Dendritic cell treated with granulocyte-macrophage colony-stimulating factor and Interleukin-4, amounts not matched to agents 40 ng/mL and 50 ng/mL, for 4 days (primary cell): ENCODE measurements at regions not wholly inside any gene's neighbourhood (a gene's known extent, or its start where the extent isn't known, plus 50 kb on each side); places are given as distances from the start of the nearest gene placed in this dataset.

Source experiments
- H3K27ac Mint-ChIP-seq: one replicate; pipeline ENCODE4 v1.8.0; 2022; ENCODE audit warnings: mild to moderate bottlenecking, mixed read lengths
- H3K27me3 Mint-ChIP-seq: one replicate; pipeline ENCODE4 v1.8.0; 2022; ENCODE audit warnings: mild to moderate bottlenecking, mixed read lengths
- H3K36me3 Mint-ChIP-seq: one replicate; pipeline ENCODE4 v1.8.0; 2022; ENCODE audit warnings: low read depth, mixed read lengths
- H3K4me1 Mint-ChIP-seq: one replicate; pipeline ENCODE4 v1.8.0; 2022; ENCODE audit warnings: low read depth, mixed read lengths
- H3K4me3 Mint-ChIP-seq: one replicate; pipeline ENCODE4 v1.8.0; 2022; ENCODE audit warnings: mild to moderate bottlenecking, moderate library complexity, mixed read lengths
- H3K9me3 Mint-ChIP-seq: one replicate; pipeline ENCODE4 v1.8.0; 2022; ENCODE audit warnings: mixed read lengths
- intact Hi-C: fragments of 100-400 bp; cut with micrococcal nuclease; formaldehyde crosslinking; loops from one replicate; pipeline ENCODE4 v1.15.0; 2022

DNA sequence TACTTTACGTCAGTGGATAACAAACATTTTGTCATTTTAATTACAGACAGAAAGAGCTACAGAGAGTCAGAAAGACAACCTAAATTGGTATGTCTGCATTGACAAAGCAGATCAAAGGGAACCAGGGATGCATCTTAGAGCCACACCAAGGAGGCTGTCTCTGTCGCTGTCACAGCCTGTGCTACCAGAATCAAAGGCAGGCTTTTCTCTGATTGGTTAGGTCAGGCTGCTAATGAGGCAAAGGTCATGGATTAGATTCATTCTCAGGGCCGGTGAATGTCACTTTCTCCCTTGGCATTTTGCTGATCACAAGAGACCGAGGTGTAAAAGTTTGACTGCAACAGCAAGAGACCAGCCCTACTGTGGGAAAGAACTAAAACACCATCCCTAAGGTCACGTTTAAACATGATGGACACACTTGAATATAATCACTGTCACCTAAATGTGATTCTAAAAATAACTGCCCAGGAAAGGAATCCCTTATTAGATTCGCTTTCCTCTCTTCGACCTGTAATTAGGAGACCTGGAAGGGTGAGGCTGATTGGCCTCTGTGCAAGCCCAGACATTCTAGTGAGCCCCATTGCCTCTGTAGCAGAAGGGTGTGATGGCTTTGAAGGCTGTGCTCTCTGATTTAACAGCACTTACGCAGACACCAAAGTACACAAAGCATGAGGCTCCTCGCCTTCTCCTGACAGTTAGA lies 314.4 kb upstream of the NBEA start:
- Mint-ChIP-seq H3K4me3 (no peak overlapping the region), H3K4me1 (no peaks in the 10 kb centered on the region), H3K36me3 (no peaks in the 10 kb centered on the region), H3K9me3 (no peaks in the 10 kb centered on the region), H3K27me3 (no peaks in the 10 kb centered on the region), H3K27ac (no peak overlapping the region)
- intact Hi-C loops = no loop called here

DNA sequence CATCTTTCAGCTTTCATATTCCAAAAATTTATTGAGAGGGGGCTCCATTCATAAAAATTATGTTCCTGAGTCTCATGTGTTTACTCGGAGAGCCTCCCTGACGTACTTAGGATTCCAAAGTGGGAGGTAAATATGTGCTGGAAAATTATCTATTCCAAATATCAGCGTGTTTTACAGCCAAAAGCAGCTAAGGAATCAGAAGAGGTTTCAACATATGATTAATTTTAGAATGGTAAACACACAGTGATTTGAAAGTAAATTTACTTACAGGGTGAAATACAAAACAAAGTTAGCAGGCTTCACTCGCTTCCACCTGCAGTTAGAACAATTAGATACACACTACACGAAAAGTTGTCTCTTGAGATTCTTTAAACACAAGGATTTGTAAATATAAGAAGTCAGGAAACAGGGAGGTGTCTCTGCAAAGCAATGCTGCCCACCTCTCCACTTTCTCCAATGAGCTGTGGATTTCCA lies 313.8 kb upstream of the NBEA start:
- Mint-ChIP-seq H3K36me3 (no peaks in the 10 kb centered on the region), H3K27ac (no peak overlapping the region), H3K9me3 (no peaks in the 10 kb centered on the region), H3K27me3 (no peaks in the 10 kb centered on the region), H3K4me3 (no peak overlapping the region), H3K4me1 (no peaks in the 10 kb centered on the region)
- intact Hi-C loops = no loop called here

DNA sequence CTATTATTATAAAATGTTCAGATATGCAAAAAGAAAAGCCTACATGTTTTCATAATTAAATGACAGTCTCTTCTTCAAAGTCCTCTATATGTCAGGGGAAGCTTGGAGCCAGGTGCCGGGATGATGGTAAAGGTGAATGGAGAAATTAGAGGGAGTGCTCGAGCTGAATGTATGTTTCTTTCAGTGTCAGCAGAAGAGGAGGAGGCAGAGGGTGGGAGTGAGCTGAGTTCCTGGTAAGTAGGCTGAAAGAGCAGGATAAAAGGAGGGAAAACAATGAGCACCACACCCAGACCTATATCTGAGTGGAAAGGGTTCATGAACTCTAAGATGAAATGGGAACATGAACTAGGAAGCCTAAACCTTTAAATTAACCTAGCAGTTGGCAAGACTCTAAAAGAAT lies 307.6 kb upstream of the NBEA start:
- Mint-ChIP-seq H3K4me1 (no peaks in the 10 kb centered on the region), H3K36me3 (no peaks in the 10 kb centered on the region), H3K9me3 (peaks cover 19% of the 10 kb centered on the region), H3K4me3 (no peak overlapping the region), H3K27ac (no peak overlapping the region), H3K27me3 (no peaks in the 10 kb centered on the region)
- intact Hi-C loops = no loop called here

DNA sequence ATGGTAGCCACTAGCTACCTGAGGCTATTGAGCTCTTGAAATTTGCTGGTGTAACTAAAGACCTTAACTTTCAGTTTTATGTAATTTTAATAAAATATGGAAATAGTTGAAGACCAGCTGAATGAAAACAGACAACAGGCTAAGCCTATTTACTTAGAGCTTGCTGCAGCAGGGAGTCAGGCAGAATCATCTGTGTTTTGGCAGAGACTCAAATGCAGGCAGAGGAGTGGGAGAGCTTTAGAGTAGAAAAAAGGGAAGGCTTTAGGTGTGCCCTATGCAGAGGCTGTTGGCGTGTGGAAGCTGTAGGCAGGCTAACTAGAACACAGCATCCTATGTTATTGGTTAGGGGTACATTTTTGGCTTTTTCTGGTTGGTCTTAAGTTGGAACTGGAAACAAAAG lies 304.9 kb upstream of the NBEA start:
- Mint-ChIP-seq H3K4me1 (no peaks in the 10 kb centered on the region), H3K27ac (no peak overlapping the region), H3K9me3 (peaks cover 19% of the 10 kb centered on the region), H3K36me3 (no peaks in the 10 kb centered on the region), H3K4me3 (no peak overlapping the region), H3K27me3 (no peaks in the 10 kb centered on the region)
- intact Hi-C loops = no loop called here

DNA sequence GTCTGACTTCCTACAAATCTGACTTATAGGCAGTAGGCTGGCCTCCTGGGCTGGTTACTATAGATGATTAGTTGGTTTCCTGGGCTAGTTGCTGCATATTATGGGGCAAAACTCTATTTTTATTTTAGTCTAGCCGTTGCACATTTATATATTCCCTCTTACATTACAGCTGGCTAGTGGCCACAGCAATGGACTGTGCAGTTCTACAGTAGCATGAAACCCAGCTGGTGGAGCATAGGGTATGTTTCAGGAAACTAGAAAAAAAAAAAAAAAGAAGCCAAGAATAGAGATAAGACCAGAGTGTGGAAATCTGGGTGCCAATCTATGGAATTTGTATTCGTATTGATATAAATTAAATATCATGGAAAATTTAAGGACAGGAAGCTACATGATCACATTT lies 304.4 kb upstream of the NBEA start:
- Mint-ChIP-seq H3K27me3 (no peaks in the 10 kb centered on the region), H3K9me3 (peaks cover 19% of the 10 kb centered on the region), H3K27ac (no peak overlapping the region), H3K4me3 (no peak overlapping the region), H3K4me1 (no peaks in the 10 kb centered on the region), H3K36me3 (no peaks in the 10 kb centered on the region)
- intact Hi-C loops = no loop called here

DNA sequence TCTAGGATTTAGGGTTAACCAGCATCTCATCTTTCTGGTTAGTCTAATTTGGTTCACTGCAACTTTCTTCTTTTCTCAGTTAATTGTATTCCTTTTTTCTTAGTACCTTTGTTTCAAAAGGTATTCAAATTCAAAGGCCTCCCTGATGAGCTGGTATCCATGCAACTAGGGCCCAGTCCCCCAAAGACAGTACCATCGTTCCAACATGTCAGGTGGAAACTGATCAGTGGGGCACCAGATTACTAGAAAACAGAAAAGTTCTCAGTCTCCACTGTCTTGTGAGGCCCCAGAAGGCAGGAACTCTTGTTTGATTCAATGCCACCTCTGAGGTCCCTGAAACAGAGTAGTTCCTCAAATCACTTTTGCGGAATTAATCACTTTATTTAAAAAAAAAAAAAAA lies 303.2 kb upstream of the NBEA start:
- Mint-ChIP-seq H3K4me3 (no peak overlapping the region), H3K9me3 (peaks cover 19% of the 10 kb centered on the region), H3K4me1 (no peaks in the 10 kb centered on the region), H3K27me3 (no peaks in the 10 kb centered on the region), H3K36me3 (no peaks in the 10 kb centered on the region), H3K27ac (no peak overlapping the region)
- intact Hi-C loops = no loop called here

DNA sequence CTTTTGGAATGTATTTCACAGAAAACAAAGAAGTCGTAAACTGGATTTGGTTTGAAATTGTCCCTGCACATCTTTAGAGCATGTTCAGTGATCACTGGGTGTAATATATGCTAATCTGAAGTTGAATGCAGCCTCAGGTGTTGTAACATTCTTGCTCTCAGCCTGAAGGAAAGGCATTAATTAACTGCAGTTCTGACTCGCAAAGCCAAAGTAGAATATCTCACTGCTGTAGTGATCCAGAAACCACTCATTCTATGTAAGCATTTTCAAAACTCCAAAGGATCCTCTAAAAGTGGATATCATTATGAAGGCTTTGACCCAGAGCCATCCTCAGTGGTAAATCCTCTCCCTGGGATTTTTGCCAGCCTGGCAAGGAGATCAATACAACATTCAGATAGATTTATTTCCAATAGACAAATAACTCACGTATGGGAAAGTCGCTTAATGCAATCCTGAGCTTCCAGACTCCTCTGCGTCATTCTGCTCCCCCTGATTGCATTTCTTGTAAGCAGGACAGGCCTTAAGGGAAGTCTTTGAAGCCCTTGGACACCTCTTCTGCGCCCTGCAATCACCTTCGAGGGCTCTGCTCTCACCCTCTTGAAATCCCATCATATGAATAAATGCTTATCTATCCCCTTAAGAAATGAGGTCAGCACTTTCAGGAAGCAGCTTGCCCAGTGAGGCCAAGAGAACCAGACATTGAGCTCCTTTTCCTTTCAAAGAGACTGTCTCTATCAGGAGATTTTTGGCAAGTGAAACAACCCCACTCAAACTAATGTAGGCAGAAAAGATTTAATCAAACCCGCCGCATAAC lies 301.7 kb upstream of the NBEA start:
- Mint-ChIP-seq H3K36me3 (no peaks in the 10 kb centered on the region), H3K27me3 (no peaks in the 10 kb centered on the region), H3K4me1 (no peaks in the 10 kb centered on the region), H3K4me3 (no peak overlapping the region), H3K9me3 (peaks cover 23% of the 10 kb centered on the region), H3K27ac (no peak overlapping the region)
- intact Hi-C loops = no loop called here

DNA sequence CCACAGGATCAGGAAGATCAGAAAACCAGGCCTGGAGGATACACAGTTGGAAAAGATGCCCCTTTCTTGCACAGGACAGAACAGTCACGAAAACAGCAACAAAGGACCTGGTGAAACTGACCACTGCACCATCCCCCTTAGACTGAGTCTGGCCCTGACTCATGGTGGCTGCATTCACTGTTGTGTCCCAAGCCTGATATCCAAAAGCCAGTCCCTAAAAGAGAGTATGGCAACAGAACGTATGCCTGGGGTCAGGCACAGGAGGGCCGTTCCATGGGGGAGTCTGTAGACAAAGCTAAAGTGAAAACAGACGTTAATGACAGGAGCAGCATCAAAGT lies 301.1 kb upstream of the NBEA start:
- no peaks in the 10 kb centered on the region for H3K4me1 Mint-ChIP-seq
- H3K27ac Mint-ChIP-seq = no peak overlapping the region
- H3K4me3 Mint-ChIP-seq = no peak overlapping the region
- H3K27me3 Mint-ChIP-seq = no peaks in the 10 kb centered on the region
- peaks cover 29% of the 10 kb centered on the region for H3K9me3 Mint-ChIP-seq
- H3K36me3 Mint-ChIP-seq = no peaks in the 10 kb centered on the region
- intact Hi-C loops = no loop called here

DNA sequence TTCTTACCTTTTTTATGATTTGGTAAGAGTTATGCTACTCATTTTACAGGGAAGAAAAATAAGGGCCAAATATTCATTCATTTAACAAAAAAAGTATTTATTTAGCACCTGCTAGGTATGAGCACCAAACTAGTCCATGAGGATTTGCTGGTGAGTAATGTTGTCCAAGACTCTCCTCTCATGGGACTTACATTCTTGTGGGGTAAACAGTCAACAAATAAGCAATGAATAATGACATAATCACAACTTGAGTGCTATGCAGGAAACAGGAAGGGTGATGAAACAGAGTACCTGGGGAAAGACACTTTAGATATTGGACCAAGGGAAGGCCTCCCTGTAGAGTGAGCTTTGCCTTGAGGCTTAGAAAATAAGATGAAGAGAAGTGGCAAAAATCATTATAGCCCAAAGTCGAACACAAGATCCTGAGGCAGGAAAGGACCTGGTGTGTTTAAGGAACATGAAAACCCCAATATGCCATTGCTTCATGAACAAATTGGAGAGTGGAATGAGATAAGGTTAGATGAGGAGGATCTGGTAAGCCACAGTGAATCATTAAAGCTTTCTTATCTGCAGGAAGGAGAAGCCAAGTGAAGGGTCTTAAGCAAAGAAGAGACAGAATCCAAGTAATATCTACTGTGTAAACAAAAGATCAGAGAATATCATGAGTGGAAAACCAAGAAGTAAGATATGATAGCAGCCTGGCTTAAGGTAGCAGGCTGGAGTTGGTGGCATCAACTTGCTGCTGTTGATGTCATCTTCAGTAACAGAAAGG lies 294.5 kb upstream of the NBEA start:
- intact Hi-C loops = no loop called here
- Mint-ChIP-seq H3K27ac (no peak overlapping the region), H3K4me3 (no peak overlapping the region), H3K36me3 (no peaks in the 10 kb centered on the region), H3K27me3 (no peaks in the 10 kb centered on the region), H3K4me1 (no peaks in the 10 kb centered on the region), H3K9me3 (peaks cover 46% of the 10 kb centered on the region)

DNA sequence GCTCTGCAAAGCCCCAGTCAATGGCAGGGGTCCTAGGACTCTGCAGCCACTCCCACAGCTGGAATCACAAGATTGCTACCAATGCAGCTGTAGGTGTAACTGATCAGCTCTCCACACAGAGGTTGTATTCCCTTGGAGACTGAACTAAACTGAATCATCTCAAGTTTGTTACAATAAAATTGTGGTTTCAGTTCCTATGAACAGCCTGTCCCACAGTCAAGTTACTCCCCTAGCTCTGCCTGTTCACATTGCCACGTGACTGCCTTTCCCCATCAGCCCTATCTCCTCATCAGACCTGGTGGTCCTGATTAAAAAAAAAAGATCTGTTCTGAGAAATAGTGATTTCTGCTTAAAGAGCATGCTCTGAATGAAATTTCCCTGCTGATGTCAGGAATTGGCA lies 287.9 kb upstream of the NBEA start:
- H3K4me3 Mint-ChIP-seq = no peak overlapping the region
- H3K9me3 Mint-ChIP-seq = peaks cover 22% of the 10 kb centered on the region
- H3K27ac Mint-ChIP-seq = no peak overlapping the region
- intact Hi-C loops = no loop called here
- no peaks in the 10 kb centered on the region for H3K4me1 Mint-ChIP-seq
- no peaks in the 10 kb centered on the region for H3K36me3 Mint-ChIP-seq
- no peaks in the 10 kb centered on the region for H3K27me3 Mint-ChIP-seq

DNA sequence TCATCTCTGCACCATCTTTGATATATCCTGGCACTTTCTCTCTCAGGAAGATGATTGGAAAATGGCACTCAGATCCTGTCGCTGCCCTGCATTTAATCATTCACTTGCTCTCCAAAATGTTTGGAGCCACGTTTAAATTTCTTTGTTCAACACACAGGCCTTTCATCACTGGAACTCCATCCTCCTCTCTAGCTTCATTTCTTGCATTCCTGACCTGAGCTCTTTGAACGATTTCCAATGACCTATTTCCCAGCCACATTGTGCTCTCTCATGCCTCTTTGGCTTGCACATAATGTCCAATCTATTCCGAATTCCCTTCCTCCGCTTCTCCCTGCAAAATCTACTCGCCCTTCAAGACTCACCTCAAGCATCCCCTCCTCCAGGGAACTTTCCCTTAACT lies 287.4 kb upstream of the NBEA start:
- H3K27me3 Mint-ChIP-seq = no peaks in the 10 kb centered on the region
- H3K36me3 Mint-ChIP-seq = no peaks in the 10 kb centered on the region
- intact Hi-C loops = no loop called here
- H3K4me1 Mint-ChIP-seq = no peaks in the 10 kb centered on the region
- H3K4me3 Mint-ChIP-seq = no peak overlapping the region
- no peak overlapping the region for H3K27ac Mint-ChIP-seq
- H3K9me3 Mint-ChIP-seq = peaks cover 22% of the 10 kb centered on the region

DNA sequence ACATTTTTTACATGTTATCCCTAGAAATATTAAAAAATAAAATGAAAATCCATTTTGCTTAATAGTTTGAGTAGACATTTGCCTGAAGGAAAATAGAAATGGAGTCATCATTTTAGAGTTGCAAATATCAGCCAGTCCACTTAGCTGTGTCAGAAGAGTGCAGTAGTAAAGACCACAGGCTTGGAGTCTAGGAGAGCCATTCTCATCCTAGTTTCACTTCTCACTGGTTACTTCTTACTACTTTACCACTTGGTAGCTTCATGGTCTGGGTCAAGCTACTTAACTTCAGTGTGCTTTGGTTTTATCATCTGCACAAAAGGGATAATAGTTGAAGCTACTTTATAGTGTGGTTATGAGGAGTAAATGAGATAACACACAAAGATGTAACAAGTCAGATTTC lies 286.5 kb upstream of the NBEA start:
- Mint-ChIP-seq H3K9me3 (peaks cover 22% of the 10 kb centered on the region), H3K27ac (no peak overlapping the region), H3K4me1 (no peaks in the 10 kb centered on the region), H3K27me3 (no peaks in the 10 kb centered on the region), H3K4me3 (no peak overlapping the region), H3K36me3 (no peaks in the 10 kb centered on the region)
- intact Hi-C loops = no loop called here

DNA sequence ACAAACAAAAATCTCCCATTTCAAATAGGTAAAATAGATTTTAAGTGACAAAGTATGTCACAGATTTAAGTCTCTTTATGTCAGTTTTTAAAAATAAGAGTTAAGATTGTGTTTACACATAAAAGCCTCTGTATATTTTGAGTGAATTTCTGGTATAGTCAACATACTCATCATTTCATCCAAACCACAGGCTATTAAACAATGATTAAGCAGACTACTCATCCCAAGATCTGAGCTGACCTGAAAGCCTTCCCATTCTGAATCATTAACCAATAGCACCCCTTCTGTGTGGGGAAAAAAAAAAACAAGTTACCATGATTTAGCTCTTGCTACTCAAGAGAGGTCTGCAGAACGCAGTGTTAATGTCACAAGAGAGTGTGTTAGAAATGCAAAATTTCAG lies 284.4 kb upstream of the NBEA start:
- Mint-ChIP-seq H3K27me3 (no peaks in the 10 kb centered on the region), H3K4me3 (no peak overlapping the region), H3K27ac (no peak overlapping the region), H3K9me3 (peaks cover 10% of the 10 kb centered on the region), H3K4me1 (no peaks in the 10 kb centered on the region), H3K36me3 (no peaks in the 10 kb centered on the region)
- intact Hi-C loops = no loop called here
